Adrenal gland (tissue), 5 donors: ENCODE measurements at regions not wholly inside any gene's neighbourhood (a gene's known extent, or its start where the extent isn't known, plus 50 kb on each side); places are given as distances from the start of the nearest gene placed in this dataset.

Experiments used
- CTCF ChIP-seq, 6 experiments: fragments of 450-650 bp in 4 of 6; fragments of 200-600 bp in 2 of 6; sonication (generic) in 1 of 6; IDR thresholded peaks; 1 replicate in 5 of 6; 2 replicates in 1 of 6; pipeline versions ENCODE4 v1.5.1 to v1.8.0; 2016 to 2021; ENCODE audit warnings: antibody characterized with exemption in 6 of 6, mild to moderate bottlenecking in 2 of 6, moderate library complexity in 1 of 6
- POLR2A ChIP-seq, 2 donors: fragments of 450-650 bp; IDR thresholded peaks; one replicate each; pipeline ENCODE4 v1.6.1; 2017; ENCODE audit warnings: antibody characterized with exemption in 2 of 2, mild to moderate bottlenecking in 2 of 2, moderate library complexity in 1 of 2
- donor health status: DM: no; HTN: no; CAD: no.

- TF ChIP-seq CTCF (IDR thresholded peaks at IDR 0.05) (no peak), POLR2A (IDR thresholded peaks at IDR 0.05) (no peak)
Observed at GRCh38 chr9:25755951-25756350, 77.7 kb upstream of the TUSC1 start.
